GM19452 (cell line): ENCODE measurements at regions not wholly inside any gene's neighbourhood (a gene's known extent, or its start where the extent isn't known, plus 50 kb on each side); places are given as distances from the start of the nearest gene placed in this dataset.

Source experiments
- ATAC-seq: cut with Tn5 transposase; IDR thresholded peaks from one replicate; pipeline ENCODE4 v1.9.1; 2021; ENCODE audit not compliant: unreplicated experiment

- ATAC-seq = no peak
Measured at GRCh38 chr2:128549646-128550260, 231.1 kb upstream of the HS6ST1 start.

DNA sequence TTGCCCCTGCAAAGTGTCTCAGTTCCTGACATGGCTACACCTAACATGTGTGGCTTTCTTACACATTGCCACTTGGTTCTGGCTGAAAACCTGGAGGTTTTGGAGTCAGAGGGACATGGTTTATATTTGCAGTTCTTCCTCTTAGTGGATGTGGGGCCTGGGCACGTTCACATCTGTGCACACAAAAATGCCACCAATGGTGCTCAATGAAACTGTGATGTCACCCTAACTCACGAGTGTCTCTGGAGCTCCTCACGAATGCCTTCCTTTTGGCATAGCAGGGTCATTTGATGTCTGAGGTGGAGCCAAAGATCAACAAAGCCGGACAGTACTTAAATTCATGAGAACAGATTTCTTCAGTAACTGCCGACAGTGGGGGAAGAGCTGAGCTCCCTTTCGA lies 231.7 kb upstream of the HS6ST1 start:
- no peak for ATAC-seq

- ATAC-seq = no peak
Measured at GRCh38 chr2:128550801-128551416, 232.2 kb upstream of the HS6ST1 start.

DNA sequence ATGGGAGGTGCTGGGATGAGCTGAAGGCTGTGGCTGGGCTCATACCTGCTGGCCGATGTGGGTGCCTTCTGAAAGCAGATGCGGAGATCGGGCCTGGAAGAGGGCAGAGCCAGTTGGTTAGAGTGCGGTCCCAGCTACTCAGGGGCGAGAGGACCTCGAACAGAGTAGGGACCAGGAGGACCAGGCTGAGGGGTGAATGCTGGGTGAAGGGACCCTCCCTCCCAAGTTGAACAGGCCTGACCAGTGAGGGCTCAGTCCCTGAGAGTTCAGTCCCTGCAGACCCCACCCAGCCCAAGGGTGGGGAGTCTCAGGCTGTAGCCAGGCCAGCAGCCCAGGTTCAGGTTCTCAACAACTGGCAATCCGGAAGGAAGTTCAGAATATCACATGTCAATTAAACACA lies 232.8 kb upstream of the HS6ST1 start:
- ATAC-seq = no peak

DNA sequence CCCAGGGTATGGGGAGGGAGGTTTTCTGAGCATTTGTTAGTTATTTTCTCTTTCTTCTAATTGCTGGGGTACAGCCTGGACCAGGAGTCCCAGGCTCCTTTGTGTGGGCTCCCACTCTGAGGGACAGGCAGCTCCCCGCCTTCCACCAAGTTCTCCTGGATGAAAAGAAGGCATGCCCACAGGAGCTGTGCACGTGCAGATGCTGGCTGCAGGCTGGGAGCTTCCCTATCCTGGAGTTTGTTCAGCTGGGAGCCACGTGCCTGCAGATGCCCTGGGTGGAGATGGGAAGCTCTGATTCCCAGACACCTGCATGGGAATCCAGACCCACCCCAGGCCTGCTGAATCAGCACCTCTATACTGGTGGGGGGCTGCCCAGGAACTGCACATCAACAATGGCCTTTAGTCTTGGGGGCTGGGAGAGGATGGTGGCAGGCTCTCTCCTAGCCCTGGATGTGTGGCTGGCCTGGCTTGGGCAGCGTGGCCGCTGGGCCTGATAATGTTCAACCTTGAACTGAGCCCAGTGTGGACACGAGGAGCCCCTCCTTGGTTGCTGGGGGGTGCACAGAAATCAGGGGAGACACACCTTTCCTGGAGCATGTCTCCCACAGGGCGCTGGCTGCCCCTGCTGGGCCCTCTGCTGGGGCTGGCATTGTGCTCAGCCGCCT lies 233.6 kb upstream of the HS6ST1 start:
- no peak for ATAC-seq

DNA sequence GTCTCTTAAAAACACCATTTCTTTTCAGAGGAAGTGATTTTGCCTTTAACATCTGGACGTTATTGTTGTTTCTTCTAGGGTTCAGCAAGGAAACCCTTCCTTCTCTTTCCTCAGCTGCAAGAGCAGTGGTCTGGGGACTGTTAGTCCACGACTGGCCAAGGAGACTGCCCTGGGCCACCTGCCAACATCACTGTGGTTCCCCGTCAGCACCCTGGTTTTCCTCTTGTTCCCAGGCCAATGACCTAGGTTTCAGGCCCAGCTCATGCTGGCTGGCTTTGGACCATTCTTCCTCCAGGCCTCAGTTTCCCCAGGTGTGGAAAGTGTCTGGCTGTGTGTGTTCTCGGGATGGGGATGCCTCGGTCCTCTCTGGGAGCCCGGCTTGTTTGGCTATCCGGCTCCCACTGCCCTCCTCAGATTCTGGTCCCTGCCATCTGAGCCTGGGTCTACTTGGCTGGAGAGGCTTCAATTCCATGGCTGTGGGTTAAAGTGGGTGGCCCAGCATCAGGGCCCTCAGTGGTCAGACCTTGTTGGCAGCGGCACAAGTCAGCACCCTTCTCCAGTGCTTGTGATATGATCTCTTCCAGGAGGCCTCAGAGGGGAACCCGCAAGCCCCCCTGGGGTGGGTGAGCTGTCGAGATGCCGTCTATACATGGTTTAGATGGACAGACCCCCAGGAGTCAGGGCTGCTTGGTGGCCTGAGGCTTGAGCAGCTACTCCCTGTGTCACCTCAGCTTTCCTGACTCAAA lies 234.3 kb upstream of the HS6ST1 start:
- ATAC-seq = no peak

DNA sequence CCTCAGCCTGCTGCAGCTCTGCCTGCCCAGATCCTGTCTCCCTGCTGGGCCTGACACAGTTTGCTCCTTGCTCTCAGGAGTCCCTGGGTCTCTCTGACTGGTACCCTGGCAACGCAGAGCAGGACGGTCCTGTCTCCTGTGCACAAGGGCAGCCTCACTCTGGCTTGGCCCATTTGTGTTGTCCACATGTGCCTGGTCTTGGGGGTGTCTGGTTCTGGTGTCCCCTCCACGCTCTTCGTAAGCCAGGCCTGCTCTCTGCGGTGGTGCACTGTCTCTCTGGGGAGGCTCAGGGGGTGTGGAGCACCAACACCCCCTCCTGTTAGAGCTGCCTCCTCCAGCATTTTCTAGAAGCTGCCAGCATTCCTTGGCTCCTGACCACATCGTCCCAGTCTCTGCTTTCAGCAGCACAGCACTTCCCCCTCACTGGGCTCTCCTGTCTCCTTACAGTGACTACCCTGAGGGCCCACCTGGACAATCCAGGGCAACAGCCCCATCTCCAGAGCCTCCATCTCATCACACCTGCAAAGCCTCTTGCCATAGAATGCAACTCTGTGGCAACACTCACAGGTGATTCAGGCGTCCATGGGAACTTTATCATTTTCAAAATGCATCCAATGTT lies 235.6 kb upstream of the HS6ST1 start:
- no peak for ATAC-seq

- no peak for ATAC-seq
Measured at GRCh38 chr2:128555433-128555832, 236.8 kb upstream of the HS6ST1 start.

GRCh38 chr2:128556089-128556488 lies 237.4 kb upstream of the HS6ST1 start:
- no peak for ATAC-seq

DNA sequence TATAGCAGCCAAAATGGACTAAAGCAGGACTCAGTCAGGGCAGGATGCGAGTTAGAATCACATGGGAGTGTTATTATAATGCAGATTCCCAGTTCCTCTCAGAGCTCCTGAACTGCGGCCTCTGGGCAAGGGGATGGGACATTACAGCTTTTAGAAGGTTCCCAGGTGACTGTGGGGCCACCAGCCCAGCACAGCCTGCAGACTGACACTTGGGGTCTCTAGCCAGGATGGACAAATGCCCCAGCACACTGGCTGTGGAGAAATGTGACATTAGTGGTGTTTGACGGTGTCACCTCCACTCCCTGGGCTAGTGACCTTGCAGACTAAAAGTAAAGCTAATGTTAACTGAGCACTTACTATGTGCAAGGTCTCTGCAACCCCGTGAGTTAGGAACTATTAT lies 238.0 kb upstream of the HS6ST1 start:
- no peak for ATAC-seq

GRCh38 chr2:128557069-128557468 lies 238.4 kb upstream of the HS6ST1 start:
- ATAC-seq = no peak

DNA sequence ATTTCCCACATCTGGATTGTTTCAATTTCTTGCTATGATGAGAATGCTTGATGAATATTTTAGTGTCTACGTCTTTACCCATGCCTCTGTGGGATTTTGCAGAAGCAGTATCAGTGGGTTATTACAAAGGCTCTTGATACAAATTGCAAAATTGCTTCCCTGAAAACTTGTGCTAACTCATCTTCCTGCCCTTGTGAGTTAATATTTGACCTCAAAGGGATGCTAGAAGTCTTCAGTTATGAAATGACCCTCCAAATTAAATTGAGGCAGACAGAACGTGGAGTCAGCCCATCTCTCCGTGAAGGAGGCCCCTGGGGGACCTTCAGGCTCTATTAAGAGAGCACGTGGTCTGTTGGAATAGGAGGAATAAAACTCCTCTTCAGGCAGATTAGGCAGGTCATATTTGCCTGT lies 239.2 kb upstream of the HS6ST1 start:
- ATAC-seq = no peak

- no peak for ATAC-seq
Measured at GRCh38 chr2:128558441-128558840, 239.8 kb upstream of the HS6ST1 start.

- ATAC-seq = no peak
Measured at GRCh38 chr2:128558895-128559532, 240.3 kb upstream of the HS6ST1 start.

- ATAC-seq = no peak
Measured at GRCh38 chr2:128559533-128560515, 241.2 kb upstream of the HS6ST1 start.

DNA sequence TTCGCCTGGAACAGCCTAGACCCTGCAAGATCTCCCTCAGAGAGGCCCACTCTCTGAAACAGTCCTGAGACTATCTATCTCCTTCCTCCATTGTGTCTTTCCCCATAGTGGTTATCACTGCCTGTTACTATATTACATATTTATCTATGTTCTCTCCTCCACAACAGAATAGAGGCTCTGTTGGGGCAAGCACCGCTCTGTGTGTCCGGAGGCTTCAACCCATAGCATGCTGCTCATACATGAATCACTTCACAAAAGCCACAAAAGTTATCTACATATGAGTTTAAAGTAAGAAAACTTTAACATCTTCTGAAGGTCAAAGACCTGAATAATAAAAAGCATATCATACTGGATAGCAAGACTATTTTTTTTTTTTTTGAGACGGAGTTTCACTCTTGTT lies 242.1 kb upstream of the HS6ST1 start:
- ATAC-seq = no peak

DNA sequence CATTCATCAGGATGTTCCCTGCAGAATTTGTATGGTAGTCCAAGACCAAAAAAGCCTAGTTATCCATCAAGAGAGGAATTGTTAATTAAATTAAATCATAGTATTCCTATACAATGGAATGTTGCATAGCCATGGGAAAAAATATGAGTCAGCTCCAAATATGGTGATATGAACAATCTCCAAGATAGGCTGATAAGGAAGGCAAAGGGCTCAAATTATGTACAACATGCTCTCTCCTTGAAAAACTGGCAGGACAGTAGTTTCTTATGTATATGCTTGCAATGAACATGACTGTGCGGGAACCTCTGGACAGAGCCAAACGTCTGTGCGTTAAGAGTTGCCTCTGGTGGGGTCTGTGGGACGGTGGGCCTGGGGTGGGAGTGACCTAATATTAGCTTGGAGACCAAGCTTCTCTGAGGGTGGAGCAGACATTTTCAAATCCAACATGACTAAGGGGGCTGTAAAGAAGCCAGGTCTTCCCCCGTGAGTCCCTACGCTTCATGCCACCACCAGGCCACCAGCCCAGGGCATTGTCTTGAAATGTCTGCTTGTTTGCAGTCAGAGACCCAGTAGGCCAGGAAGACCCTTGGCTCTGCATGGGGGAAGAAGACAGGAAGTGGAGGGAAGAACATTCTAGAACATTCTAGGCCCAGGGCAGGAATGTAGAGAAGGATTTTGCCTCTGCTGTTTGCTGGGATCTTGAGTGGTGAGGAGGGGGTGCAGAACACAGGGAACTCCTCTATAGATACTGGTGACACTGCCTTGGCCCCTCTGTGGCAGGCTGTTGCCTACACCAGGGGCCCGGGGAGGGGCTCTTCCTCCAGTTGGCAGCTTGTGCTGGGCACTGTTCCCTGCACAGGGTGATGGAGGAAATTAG lies 244.0 kb upstream of the HS6ST1 start:
- no peak for ATAC-seq

GRCh38 chr2:128563348-128563687 lies 244.7 kb upstream of the HS6ST1 start:
- ATAC-seq = no peak

GRCh38 chr2:128564131-128564530 lies 245.5 kb upstream of the HS6ST1 start:
- ATAC-seq = no peak
